HUES64 (cell line): ENCODE measurements at regions not wholly inside any gene's neighbourhood (a gene's known extent, or its start where the extent isn't known, plus 50 kb on each side); places are given as distances from the start of the nearest gene placed in this dataset.
"Not testable (repeated sequence)": the region's sequence is repeated elsewhere in the genome, so short reads cannot be mapped to it uniquely, and the experiment has no call there.

Source experiments
- H3K27ac ChIP-seq: 2 replicates; pipeline ENCODE4 v1.7.0; 2013; ENCODE audit warnings: low read depth, low read length, inconsistent platforms
- H3K27me3 ChIP-seq: 2 replicates; pipeline ENCODE4 v1.6.1; 2013; ENCODE audit warnings: mild to moderate bottlenecking, low read length; ENCODE audit not compliant: insufficient read depth
- H3K36me3 ChIP-seq: 2 replicates; pipeline ENCODE4 v1.6.1; 2013; ENCODE audit warnings: mild to moderate bottlenecking, low read length; ENCODE audit not compliant: insufficient read depth
- H3K4me1 ChIP-seq: 2 replicates; pipeline ENCODE4 v1.6.1; 2013; ENCODE audit warnings: mild to moderate bottlenecking, low read length, moderate library complexity; ENCODE audit not compliant: insufficient read depth
- H3K4me3 ChIP-seq: 2 replicates; pipeline ENCODE4 v1.5.1; 2013; ENCODE audit warnings: mild to moderate bottlenecking, low read length, moderate library complexity
- H3K9ac ChIP-seq: 2 replicates; pipeline ENCODE4 v1.6.1; 2013; ENCODE audit warnings: mild to moderate bottlenecking, low read depth, low read length
- H3K9me3 ChIP-seq: 2 replicates; pipeline ENCODE4 v1.6.1; 2013; ENCODE audit warnings: low read depth, low read length; ENCODE audit not compliant: insufficient read depth
- WGBS: fragments of 150-250, 120-280 bp; methylation state at CpG from one replicate; pipeline ENCODE4 v1.1.7; 2013; ENCODE audit warnings: missing lambda C conversion rate; 5-methylcytosine and 5-hydroxymethylcytosine counted together

DNA sequence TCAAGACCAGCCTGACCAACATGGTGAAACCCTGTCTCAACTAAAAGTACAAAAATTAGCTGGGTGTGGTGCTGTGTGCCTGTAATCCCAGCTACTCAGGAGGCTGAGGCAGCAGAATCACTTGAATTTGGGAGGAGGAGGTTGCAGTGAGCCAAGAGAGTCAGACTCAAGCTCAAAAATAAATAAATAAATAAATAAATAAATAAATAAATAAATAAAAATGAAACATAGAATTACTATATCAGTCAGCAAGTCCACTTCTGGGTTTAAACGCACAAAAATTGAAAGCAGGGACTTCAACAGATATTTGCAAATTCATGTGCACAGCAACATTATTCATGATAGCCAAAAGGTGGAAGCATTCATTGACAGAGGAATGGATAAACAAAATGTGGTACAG, 875.2 kb upstream of the ALG10B start:
- H3K36me3 ChIP-seq, H3K4me1 ChIP-seq, H3K4me3 ChIP-seq, H3K27ac ChIP-seq, H3K9ac ChIP-seq, H3K27me3 ChIP-seq: not testable (repeated sequence)
- peaks cover 56% of the 10 kb centered on the region for H3K9me3 ChIP-seq
- 91% methylated on average over 1 of the region's 1 CpG for whole genome bisulfite sequencing

DNA sequence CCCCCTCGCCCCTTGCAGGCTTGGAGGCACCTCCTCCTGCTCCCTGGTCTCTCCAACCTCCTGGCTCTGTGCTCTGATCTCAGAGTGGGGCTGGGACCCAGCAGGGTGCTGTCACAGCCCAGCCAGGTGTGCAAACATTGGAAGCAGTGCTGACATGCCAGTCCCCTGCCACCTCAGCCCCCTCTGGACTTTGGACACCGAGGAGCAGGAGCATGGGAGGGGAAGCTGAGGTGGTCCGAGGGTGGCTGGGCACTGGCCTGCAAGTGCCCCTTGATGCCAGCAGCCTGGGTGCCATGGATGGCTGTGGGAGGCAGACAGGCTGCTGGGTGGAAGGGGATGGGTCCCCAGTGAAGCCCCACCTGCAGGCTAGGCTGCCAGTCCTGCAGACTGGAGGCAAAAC, 860.9 kb upstream of the ALG10B start:
- H3K27me3 ChIP-seq, H3K9ac ChIP-seq, H3K4me1 ChIP-seq, H3K4me3 ChIP-seq, H3K27ac ChIP-seq, H3K36me3 ChIP-seq: not testable (repeated sequence)
- WGBS = 56% methylated on average over 3 of the region's 3 CpGs
- H3K9me3 ChIP-seq = peaks cover 67% of the 10 kb centered on the region

DNA sequence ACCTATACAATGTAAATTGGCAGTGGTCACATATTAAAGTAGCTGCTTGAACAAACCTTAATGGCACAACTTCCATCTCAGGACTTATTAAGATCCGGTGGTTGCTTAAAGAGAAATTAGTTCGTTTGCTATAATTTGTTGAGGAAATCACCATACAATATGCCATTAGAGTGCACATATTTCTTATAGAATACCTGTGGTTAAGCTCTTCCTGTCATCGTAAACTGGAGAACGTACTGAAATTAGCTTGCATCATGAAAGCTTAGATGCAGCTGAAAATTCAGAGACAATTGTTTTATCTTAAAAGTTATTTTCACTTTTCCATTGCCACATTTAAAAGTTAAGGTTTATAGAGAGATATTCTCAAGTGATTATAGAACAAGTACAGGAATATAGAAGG, 818.6 kb upstream of the ALG10B start:
- not testable (repeated sequence) for H3K4me1 ChIP-seq, H3K27ac ChIP-seq, H3K27me3 ChIP-seq, H3K9ac ChIP-seq, H3K36me3 ChIP-seq, H3K4me3 ChIP-seq
- H3K9me3 ChIP-seq = peaks cover 30% of the 10 kb centered on the region
- WGBS = no CpG with 5 or more reads among the region's 4 CpGs

DNA sequence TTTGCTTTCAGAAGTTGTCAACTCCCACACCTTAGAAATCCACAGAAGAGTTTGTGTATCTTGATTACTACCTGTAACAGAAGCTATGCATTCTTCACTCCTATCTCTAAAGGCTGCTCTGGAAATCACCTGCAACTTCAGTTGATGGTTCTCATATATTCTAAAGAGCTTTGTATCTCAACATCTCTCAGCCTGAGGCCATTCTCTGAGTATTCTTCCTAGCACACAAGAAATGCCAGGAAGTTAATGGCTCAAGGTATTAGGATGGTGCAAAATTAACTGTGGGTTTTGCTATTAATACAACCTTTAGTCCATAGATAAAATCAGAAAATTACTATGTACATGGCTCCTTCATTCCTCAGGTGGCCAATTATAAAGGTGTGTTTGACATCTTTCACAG, 806.3 kb upstream of the ALG10B start:
- H3K4me3 ChIP-seq, H3K27me3 ChIP-seq, H3K27ac ChIP-seq, H3K36me3 ChIP-seq, H3K4me1 ChIP-seq, H3K9ac ChIP-seq: not testable (repeated sequence)
- peaks cover 56% of the 10 kb centered on the region for H3K9me3 ChIP-seq

DNA sequence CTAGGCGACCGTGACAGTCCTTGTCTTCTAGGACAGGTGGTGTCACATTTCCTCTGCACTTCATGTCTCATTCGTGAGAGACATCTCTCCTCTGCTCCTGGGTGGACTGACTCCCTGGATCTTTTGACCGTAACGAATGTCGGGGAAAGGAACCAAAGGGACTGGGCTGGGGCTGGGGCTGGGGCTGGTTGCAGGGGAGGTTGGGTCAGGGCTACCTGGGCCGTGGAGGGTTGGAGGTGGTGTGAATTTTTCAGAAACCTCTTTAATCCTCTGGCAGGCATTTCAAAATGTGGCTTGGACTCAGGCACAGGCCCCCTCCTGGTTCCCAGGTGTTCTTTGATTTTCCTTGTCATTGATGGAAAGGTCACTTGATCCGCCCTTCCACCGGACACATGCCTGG, 776.0 kb upstream of the ALG10B start:
- H3K9ac ChIP-seq, H3K4me1 ChIP-seq, H3K4me3 ChIP-seq, H3K27me3 ChIP-seq, H3K36me3 ChIP-seq, H3K27ac ChIP-seq: not testable (repeated sequence)
- 86% methylated on average over 9 of the region's 9 CpGs for WGBS
- peaks cover 80% of the 10 kb centered on the region for H3K9me3 ChIP-seq

DNA sequence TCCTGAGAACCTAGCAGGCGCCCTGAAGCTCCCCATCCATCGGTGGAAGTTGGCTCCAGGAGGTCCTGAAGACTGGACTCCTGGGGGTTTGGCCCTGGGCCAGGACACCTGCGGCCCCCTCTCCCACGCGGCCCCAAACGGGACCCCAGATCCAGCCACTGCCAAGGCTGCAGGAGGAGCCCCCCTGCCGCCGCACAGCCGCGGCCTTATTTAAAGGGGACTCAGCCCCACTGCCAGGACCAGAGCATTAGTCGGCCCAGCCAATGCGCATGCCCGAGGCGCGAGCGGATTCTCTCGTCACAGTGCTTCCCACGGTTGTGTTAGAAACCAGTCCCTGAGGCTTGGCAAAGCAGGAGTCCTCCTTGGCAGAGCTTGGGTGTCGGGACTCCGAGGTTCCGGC, 775.2 kb upstream of the ALG10B start:
- no peak overlapping the region for H3K27ac ChIP-seq
- H3K9ac ChIP-seq = no peak overlapping the region
- peaks cover 80% of the 10 kb centered on the region for H3K9me3 ChIP-seq
- H3K36me3 ChIP-seq = no peaks in the 10 kb centered on the region
- no peak overlapping the region for H3K4me3 ChIP-seq
- H3K27me3 ChIP-seq = no peaks in the 10 kb centered on the region
- WGBS = 92% methylated on average over 21 of the region's 21 CpGs
- H3K4me1 ChIP-seq = no peaks in the 10 kb centered on the region

DNA sequence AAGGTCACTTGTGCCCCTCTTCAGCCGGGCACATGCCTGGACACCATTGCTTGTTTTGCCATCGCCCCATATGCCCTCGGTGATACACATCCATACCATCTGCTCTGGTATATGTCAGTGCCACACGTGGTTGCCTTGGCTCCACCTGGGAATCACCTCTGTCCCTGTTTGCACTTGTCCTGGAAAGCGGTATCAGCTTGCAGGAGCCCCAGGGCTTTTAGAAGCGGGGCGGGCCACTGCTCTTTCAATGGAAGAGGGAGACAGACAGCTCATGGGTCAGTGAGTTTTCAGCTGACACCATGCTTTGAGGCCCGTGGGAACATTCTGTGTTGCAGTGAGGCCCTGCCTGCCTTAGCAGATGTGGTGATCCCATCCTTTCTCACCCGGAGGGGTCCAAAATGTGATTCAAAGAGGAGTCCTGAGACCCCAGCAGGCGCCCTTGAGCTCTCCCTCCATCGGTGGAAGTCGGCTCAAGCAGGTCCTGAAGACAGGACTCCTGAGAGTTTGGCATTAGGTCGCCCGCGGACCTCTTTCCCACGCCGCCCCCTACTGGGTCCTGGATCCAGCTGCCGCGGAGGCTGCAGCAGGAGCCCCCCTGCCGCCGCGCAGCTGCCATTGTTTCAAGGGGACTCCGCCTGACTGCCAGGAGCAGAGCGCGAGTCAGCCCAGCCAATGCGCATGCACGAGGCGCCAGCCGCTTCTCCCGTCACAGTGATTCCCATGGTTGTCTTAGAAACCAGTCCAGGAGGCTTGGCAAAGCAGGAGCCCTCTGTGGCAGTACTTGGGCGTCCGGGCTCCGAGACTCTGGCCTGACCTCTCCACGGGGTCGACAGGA, 773.2 kb upstream of the ALG10B start:
- no peaks in the 10 kb centered on the region for H3K36me3 ChIP-seq
- no peak overlapping the region for H3K4me3 ChIP-seq
- WGBS = 91% methylated on average over 35 of the region's 35 CpGs
- no peak overlapping the region for H3K9ac ChIP-seq
- no peaks in the 10 kb centered on the region for H3K4me1 ChIP-seq
- no peak overlapping the region for H3K27ac ChIP-seq
- no peaks in the 10 kb centered on the region for H3K27me3 ChIP-seq
- H3K9me3 ChIP-seq = peaks cover 81% of the 10 kb centered on the region

GRCh38 chr12:37543966-37544668, 772.5 kb upstream of the ALG10B start:
- Histone ChIP-seq H3K9me3 (peaks cover 83% of the 10 kb centered on the region), H3K27me3 (no peaks in the 10 kb centered on the region), H3K36me3 (no peaks in the 10 kb centered on the region), H3K4me3 (no peak overlapping the region), H3K9ac (no peak overlapping the region), H3K4me1 (no peaks in the 10 kb centered on the region), H3K27ac (no peak overlapping the region)
- 94% methylated on average over 25 of the region's 27 CpGs for WGBS

- 83% methylated on average over 9 of the region's 9 CpGs for WGBS
- H3K4me3 ChIP-seq, H3K9ac ChIP-seq, H3K36me3 ChIP-seq, H3K27me3 ChIP-seq, H3K27ac ChIP-seq, H3K4me1 ChIP-seq: not testable (repeated sequence)
- H3K9me3 ChIP-seq = peaks cover 87% of the 10 kb centered on the region
These were observed 771.8 kb upstream of the ALG10B start for GRCh38 chr12:37544669-37545330.

DNA sequence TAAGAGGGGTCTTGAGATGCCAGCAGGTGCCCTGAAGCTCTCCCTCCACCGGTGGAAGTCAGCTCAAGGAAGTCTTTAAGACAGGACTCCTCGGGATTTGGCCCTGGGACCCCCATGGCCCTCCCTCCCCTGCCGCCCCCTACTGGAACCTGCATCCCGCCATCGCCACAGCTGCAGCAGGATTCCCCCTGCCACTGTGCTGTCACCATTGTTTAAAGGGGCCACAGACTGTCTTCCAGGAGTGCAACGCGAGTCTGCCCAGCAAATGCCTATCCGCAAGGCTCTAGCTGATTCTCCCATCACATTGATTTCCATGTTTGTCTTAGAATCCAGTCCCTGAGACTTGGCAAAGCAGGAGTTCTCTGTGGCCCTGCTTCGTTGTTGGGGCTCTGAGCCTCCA, 770.8 kb upstream of the ALG10B start:
- no peaks in the 10 kb centered on the region for H3K27me3 ChIP-seq
- no peak overlapping the region for H3K4me3 ChIP-seq
- H3K9me3 ChIP-seq = peaks cover 92% of the 10 kb centered on the region
- 79% methylated on average over 9 of the region's 9 CpGs for WGBS
- H3K9ac ChIP-seq = no peak overlapping the region
- H3K27ac ChIP-seq = no peak overlapping the region
- no peaks in the 10 kb centered on the region for H3K36me3 ChIP-seq
- H3K4me1 ChIP-seq = no peaks in the 10 kb centered on the region

- Histone ChIP-seq H3K27ac (no peak overlapping the region), H3K4me1 (no peaks in the 10 kb centered on the region), H3K27me3 (no peaks in the 10 kb centered on the region), H3K9me3 (peaks cover 92% of the 10 kb centered on the region), H3K9ac (no peak overlapping the region), H3K36me3 (no peaks in the 10 kb centered on the region), H3K4me3 (no peak overlapping the region)
- 95% methylated on average over 10 of the region's 10 CpGs for WGBS
These were observed 770.4 kb upstream of the ALG10B start for GRCh38 chr12:37546206-37546605.
